ENCODE measurements at regions not wholly inside any gene's neighbourhood (a gene's known extent, or its start where the extent isn't known, plus 50 kb on each side); places are given as distances from the start of the nearest gene placed in this dataset.
A peak's percentile ranks its signal among the peaks of the same experiment; 100 is the strongest.

GRCh38 chr7:90007831-90008230 is 146.4 kb upstream of the STEAP1 start:
- Mint-ChIP-seq H3K4me3 (no peak overlapping the region; the same call in 1 of the 2 replicates), H3K27me3 (ENCODE audit: low read depth) (no peaks in the 10 kb centered on the region), H3K27ac (peak overlapping the region; percentile 76), H3K9me3 (no peaks in the 10 kb centered on the region), H3K4me1 (peaks cover 24% of the 10 kb centered on the region), H3K36me3 (no peaks in the 10 kb centered on the region)
- no peak for TF ChIP-seq IRF2 (CRISPR knock-in tag; IDR thresholded peaks at IDR 0.05; ENCODE audit: borderline replicate concordance, low read depth)
- TF ChIP-seq ZNF396 (CRISPR knock-in tag; IDR thresholded peaks at IDR 0.05; ENCODE audit: borderline replicate concordance) = no peak
- TF ChIP-seq JAZF1 (CRISPR knock-in tag; IDR thresholded peaks at IDR 0.05) = no peak
- TF ChIP-seq ZNF317 (CRISPR knock-in tag; IDR thresholded peaks at IDR 0.05; ENCODE audit: borderline replicate concordance, low read depth) = no peak
- TF ChIP-seq, protein P1, sequence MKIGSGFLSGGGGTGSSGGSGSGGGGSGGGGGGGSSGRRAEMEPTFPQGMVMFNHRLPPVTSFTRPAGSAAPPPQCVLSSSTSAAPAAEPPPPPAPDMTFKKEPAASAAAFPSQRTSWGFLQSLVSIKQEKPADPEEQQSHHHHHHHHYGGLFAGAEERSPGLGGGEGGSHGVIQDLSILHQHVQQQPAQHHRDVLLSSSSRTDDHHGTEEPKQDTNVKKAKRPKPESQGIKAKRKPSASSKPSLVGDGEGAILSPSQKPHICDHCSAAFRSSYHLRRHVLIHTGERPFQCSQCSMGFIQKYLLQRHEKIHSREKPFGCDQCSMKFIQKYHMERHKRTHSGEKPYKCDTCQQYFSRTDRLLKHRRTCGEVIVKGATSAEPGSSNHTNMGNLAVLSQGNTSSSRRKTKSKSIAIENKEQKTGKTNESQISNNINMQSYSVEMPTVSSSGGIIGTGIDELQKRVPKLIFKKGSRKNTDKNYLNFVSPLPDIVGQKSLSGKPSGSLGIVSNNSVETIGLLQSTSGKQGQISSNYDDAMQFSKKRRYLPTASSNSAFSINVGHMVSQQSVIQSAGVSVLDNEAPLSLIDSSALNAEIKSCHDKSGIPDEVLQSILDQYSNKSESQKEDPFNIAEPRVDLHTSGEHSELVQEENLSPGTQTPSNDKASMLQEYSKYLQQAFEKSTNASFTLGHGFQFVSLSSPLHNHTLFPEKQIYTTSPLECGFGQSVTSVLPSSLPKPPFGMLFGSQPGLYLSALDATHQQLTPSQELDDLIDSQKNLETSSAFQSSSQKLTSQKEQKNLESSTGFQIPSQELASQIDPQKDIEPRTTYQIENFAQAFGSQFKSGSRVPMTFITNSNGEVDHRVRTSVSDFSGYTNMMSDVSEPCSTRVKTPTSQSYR (CRISPR knock-in tag; IDR thresholded peaks at IDR 0.05) = no peak
- TF ChIP-seq E2F5 (CRISPR knock-in tag; IDR thresholded peaks at IDR 0.05) = no peak
- no peak for TF ChIP-seq OVOL2 (CRISPR knock-in tag; IDR thresholded peaks at IDR 0.05; ENCODE audit: borderline replicate concordance)
- TF ChIP-seq, protein P2, sequence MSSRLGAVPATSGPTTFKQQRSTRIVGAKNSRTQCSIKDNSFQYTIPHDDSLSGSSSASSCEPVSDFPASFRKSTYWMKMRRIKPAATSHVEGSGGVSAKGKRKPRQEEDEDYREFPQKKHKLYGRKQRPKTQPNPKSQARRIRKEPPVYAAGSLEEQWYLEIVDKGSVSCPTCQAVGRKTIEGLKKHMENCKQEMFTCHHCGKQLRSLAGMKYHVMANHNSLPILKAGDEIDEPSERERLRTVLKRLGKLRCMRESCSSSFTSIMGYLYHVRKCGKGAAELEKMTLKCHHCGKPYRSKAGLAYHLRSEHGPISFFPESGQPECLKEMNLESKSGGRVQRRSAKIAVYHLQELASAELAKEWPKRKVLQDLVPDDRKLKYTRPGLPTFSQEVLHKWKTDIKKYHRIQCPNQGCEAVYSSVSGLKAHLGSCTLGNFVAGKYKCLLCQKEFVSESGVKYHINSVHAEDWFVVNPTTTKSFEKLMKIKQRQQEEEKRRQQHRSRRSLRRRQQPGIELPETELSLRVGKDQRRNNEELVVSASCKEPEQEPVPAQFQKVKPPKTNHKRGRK (CRISPR knock-in tag; IDR thresholded peaks at IDR 0.05; ENCODE audit: borderline replicate concordance) = no peak
- TF ChIP-seq HMGA2 (CRISPR knock-in tag; IDR thresholded peaks at IDR 0.05) = no peak
- TF ChIP-seq CBFB (CRISPR knock-in tag; IDR thresholded peaks at IDR 0.05; ENCODE audit: low read depth) = no peak
- no peak for TF ChIP-seq TCF7 (CRISPR knock-in tag; IDR thresholded peaks at IDR 0.05; ENCODE audit: low read depth)
- ATAC-seq = no peak
- no peak for DNase-seq (ENCODE audit: low spot score)
- ChIA-PET CTCF (no interaction called here), POLR2A (no interaction called here)

GRCh38 chr7:90022213-90022612 is 132.1 kb upstream of the STEAP1 start:
- Mint-ChIP-seq H3K4me3 (no peak overlapping the region), H3K4me1 (no peaks in the 10 kb centered on the region), H3K27ac (no peak overlapping the region), H3K36me3 (peaks cover 6% of the 10 kb centered on the region), H3K27me3 (ENCODE audit: low read depth) (no peaks in the 10 kb centered on the region), H3K9me3 (peaks cover 19% of the 10 kb centered on the region)
- no peak for TF ChIP-seq ZSCAN18 (CRISPR knock-in tag; IDR thresholded peaks at IDR 0.05)
- no peak for DNase-seq (ENCODE audit: low spot score)
- POLR2A ChIA-PET = no interaction called here
- CTCF ChIA-PET = no interaction called here
- ATAC-seq = no peak

GRCh38 chr7:90025771-90026170 is 128.5 kb upstream of the STEAP1 start:
- no peak for ATAC-seq

More at GRCh38 chr7:90025771-90026170, 128.5 kb upstream of the STEAP1 start:
- peaks cover 6% of the 10 kb centered on the region for H3K36me3 Mint-ChIP-seq
- H3K9me3 Mint-ChIP-seq = peaks cover 25% of the 10 kb centered on the region
- TF ChIP-seq CREM (CRISPR knock-in tag; IDR thresholded peaks at IDR 0.05) = no peak
- TF ChIP-seq, protein P3, sequence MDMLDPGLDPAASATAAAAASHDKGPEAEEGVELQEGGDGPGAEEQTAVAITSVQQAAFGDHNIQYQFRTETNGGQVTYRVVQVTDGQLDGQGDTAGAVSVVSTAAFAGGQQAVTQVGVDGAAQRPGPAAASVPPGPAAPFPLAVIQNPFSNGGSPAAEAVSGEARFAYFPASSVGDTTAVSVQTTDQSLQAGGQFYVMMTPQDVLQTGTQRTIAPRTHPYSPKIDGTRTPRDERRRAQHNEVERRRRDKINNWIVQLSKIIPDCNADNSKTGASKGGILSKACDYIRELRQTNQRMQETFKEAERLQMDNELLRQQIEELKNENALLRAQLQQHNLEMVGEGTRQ (CRISPR knock-in tag; IDR thresholded peaks at IDR 0.05) = no peak
- no peak overlapping the region for H3K4me3 Mint-ChIP-seq
- ChIA-PET POLR2A (no interaction called here), CTCF (no interaction called here)
- no peaks in the 10 kb centered on the region for H3K27me3 Mint-ChIP-seq (ENCODE audit: low read depth)
- DNase-seq (ENCODE audit: low spot score) = no peak
- H3K4me1 Mint-ChIP-seq = no peaks in the 10 kb centered on the region
- H3K27ac Mint-ChIP-seq = no peak overlapping the region

Measured in WTC11 (cell line).